H9 (cell line): ENCODE measurements at regions not wholly inside any gene's neighbourhood (a gene's known extent, or its start where the extent isn't known, plus 50 kb on each side); places are given as distances from the start of the nearest gene placed in this dataset.

Source experiments
- DNase-seq: peaks from one replicate; pipeline ENCODE4 v3.0.0-alpha.2; 2017
- H2AFZ ChIP-seq: one replicate; pipeline ENCODE4 v1.6.1; 2013; ENCODE audit warnings: mild to moderate bottlenecking, low read length, control low read depth, moderate library complexity
- H2AK5ac ChIP-seq: 2 replicates; pipeline ENCODE4 v1.6.1; 2013; ENCODE audit warnings: low read length, control low read depth, mixed read lengths; ENCODE audit not compliant: insufficient read length
- H2BK120ac ChIP-seq: one replicate; pipeline ENCODE4 v1.6.1; 2013; ENCODE audit warnings: low read depth, mild to moderate bottlenecking, low read length, control low read depth, inconsistent platforms; ENCODE audit not compliant: poor library complexity, severe bottlenecking
- H2BK12ac ChIP-seq: 2 replicates; pipeline ENCODE4 v1.6.1; 2013; ENCODE audit warnings: low read length, control low read depth, mixed read lengths, low read depth; ENCODE audit not compliant: insufficient read length
- H2BK15ac ChIP-seq: 2 replicates; pipeline ENCODE4 v1.6.1; 2013; ENCODE audit warnings: low read depth, low read length, control low read depth
- H2BK20ac ChIP-seq: one replicate; pipeline ENCODE4 v1.6.1; 2013; ENCODE audit warnings: low read depth, mild to moderate bottlenecking, low read length, control low read depth, inconsistent platforms; ENCODE audit not compliant: poor library complexity, severe bottlenecking
- H2BK5ac ChIP-seq: 2 replicates; pipeline ENCODE4 v1.6.1; 2013; ENCODE audit warnings: low read length, control low read depth, mixed read lengths; ENCODE audit not compliant: insufficient read length
- H3K14ac ChIP-seq: 2 replicates; pipeline ENCODE4 v1.6.1; 2013; ENCODE audit warnings: low read length, control low read depth; ENCODE audit not compliant: insufficient read depth
- H3K18ac ChIP-seq: 2 replicates; pipeline ENCODE4 v1.6.1; 2013; ENCODE audit warnings: low read depth, mild to moderate bottlenecking, mixed read lengths, low read length, control low read depth; ENCODE audit not compliant: insufficient read length
- H3K23ac ChIP-seq: 2 replicates; pipeline ENCODE4 v1.6.1; 2013; ENCODE audit warnings: low read length, control low read depth, mixed read lengths, low read depth; ENCODE audit not compliant: insufficient read length
- H3K23me2 ChIP-seq: 2 replicates; pipeline ENCODE4 v1.6.1; 2013; ENCODE audit warnings: low read depth, mild to moderate bottlenecking, mixed read lengths, low read length, control low read depth; ENCODE audit not compliant: insufficient read length, poor library complexity, severe bottlenecking
- H3K27ac ChIP-seq: 2 replicates; pipeline ENCODE4 v1.5.1; 2013; ENCODE audit warnings: low read length, control low read depth, mixed read lengths, low read depth; ENCODE audit not compliant: insufficient read length
- H3K27me3 ChIP-seq: 2 replicates; pipeline ENCODE4 v1.6.1; 2013; ENCODE audit warnings: low read length, control low read depth, inconsistent platforms; ENCODE audit not compliant: insufficient read depth
- H3K4ac ChIP-seq: 2 replicates; pipeline ENCODE4 v1.6.1; 2013; ENCODE audit warnings: low read depth, mild to moderate bottlenecking, control low read depth, inconsistent platforms, low read length, moderate library complexity
- H3K4me1 ChIP-seq: 2 replicates; pipeline ENCODE4 v1.6.1; 2013; ENCODE audit warnings: low read length, control low read depth, inconsistent platforms; ENCODE audit not compliant: insufficient read depth
- H3K4me2 ChIP-seq: 2 replicates; pipeline ENCODE4 v1.6.1; 2013; ENCODE audit warnings: low read length, control low read depth, mixed read lengths; ENCODE audit not compliant: insufficient read length, insufficient read depth
- H3K56ac ChIP-seq: 2 replicates; pipeline ENCODE4 v1.6.1; 2013; ENCODE audit warnings: low read depth, mild to moderate bottlenecking, mixed read lengths, low read length, control low read depth; ENCODE audit not compliant: insufficient read length
- H3K79me1 ChIP-seq: 2 replicates; pipeline ENCODE4 v1.6.1; 2013; ENCODE audit warnings: low read depth, mild to moderate bottlenecking, moderate library complexity, low read length, control low read depth, inconsistent platforms; ENCODE audit not compliant: insufficient read depth, poor library complexity, severe bottlenecking
- H3K79me2 ChIP-seq: 2 replicates; pipeline ENCODE4 v1.6.1; 2013; ENCODE audit warnings: low read length, control low read depth, inconsistent platforms; ENCODE audit not compliant: insufficient read depth
- H3K9ac ChIP-seq: 2 replicates; pipeline ENCODE4 v1.6.1; 2013; ENCODE audit warnings: low read length, control low read depth, mixed read lengths; ENCODE audit not compliant: insufficient read length; ENCODE audit errors: extremely low read depth
- H3K9me3 ChIP-seq: one replicate; pipeline ENCODE4 v1.6.1; 2013; ENCODE audit warnings: low read depth, low read length, inconsistent platforms; ENCODE audit not compliant: control insufficient read depth
- H3T11ph ChIP-seq: one replicate; pipeline ENCODE4 v1.6.1; 2013; ENCODE audit warnings: mild to moderate bottlenecking, low read length, control low read depth, inconsistent platforms
- H4K20me1 ChIP-seq: one replicate; pipeline ENCODE4 v1.6.1; 2013; ENCODE audit not compliant: control insufficient read depth, insufficient read length, insufficient read depth
- H4K5ac ChIP-seq: 2 replicates; pipeline ENCODE4 v1.6.1; 2013; ENCODE audit warnings: low read depth, mild to moderate bottlenecking, mixed read lengths, low read length, control low read depth; ENCODE audit not compliant: insufficient read length
- H4K8ac ChIP-seq: replicated peaks from 2 replicates; pipeline ENCODE4 v1.6.1; 2013; ENCODE audit warnings: low read length, control low read depth, mixed read lengths, low read depth; ENCODE audit not compliant: insufficient read length
- H4K91ac ChIP-seq: 2 replicates; pipeline ENCODE4 v1.6.1; 2013; ENCODE audit warnings: low read depth, mild to moderate bottlenecking, moderate library complexity, mixed read lengths, low read length, control low read depth; ENCODE audit not compliant: insufficient read length
- H3K27ac Mint-ChIP-seq, 3 experiments: 2 replicates in 2 of 3; 3 replicates in 1 of 3; pipeline ENCODE4 v1.8.0; 2020 to 2021; ENCODE audit warnings: mixed read lengths in 3 of 3, mild to moderate bottlenecking in 1 of 3, moderate library complexity in 1 of 3
- H3K27me3 Mint-ChIP-seq: 2 replicates; pipeline ENCODE4 v1.8.0; 2021; ENCODE audit warnings: low read depth, mild to moderate bottlenecking, moderate library complexity, mixed read lengths
- H3K36me3 Mint-ChIP-seq, 3 experiments: 2 replicates in 2 of 3; 3 replicates in 1 of 3; pipeline ENCODE4 v1.8.0; 2020 to 2021; ENCODE audit warnings: low read depth in 3 of 3, mixed read lengths in 3 of 3; ENCODE audit not compliant: insufficient read depth in 1 of 3
- H3K4me1 Mint-ChIP-seq, 2 experiments: 2 replicates each; pipeline ENCODE4 v1.8.0; 2020; ENCODE audit warnings: mixed read lengths in 2 of 2
- H3K4me3 Mint-ChIP-seq, 2 experiments: 2 replicates in 1 of 2; 3 replicates in 1 of 2; pipeline ENCODE4 v1.8.0; 2020 to 2021; ENCODE audit warnings: mild to moderate bottlenecking in 2 of 2, mixed read lengths in 2 of 2, moderate library complexity in 1 of 2
- H3K9me3 Mint-ChIP-seq, 2 experiments: 2 replicates in 1 of 2; 3 replicates in 1 of 2; pipeline ENCODE4 v1.8.0; 2020; ENCODE audit warnings: mild to moderate bottlenecking in 2 of 2, mixed read lengths in 2 of 2, moderate library complexity in 1 of 2
- whole genome bisulfite sequencing: extraction: QIAGEN DNeasy Blood & Tissue Kit; methylation state at CpG from one replicate; pipeline ENCODE4 v1.1.7; 2013; ENCODE audit warnings: missing lambda C conversion rate, low lambda C conversion rate, mixed read lengths; ENCODE audit not compliant: insufficient read length; ENCODE audit errors: extremely low coverage; 5-methylcytosine and 5-hydroxymethylcytosine counted together
- TF ChIP-seq, protein P1 (sequence below): fragments of 200-600 bp; sonication (generic); conservative IDR thresholded peaks from 3 replicates; pipeline ENCODE4 v1.8.0; 2021; ENCODE audit warnings: antibody characterized with exemption, mild to moderate bottlenecking

- no peak overlapping the region for H4K5ac ChIP-seq
- H2BK15ac ChIP-seq, result no peak overlapping the region
- H3K18ac ChIP-seq, result no peak overlapping the region
- H4K8ac ChIP-seq, result no peak overlapping the region
- no CpG with 5 or more reads among the region's 8 CpGs for WGBS
- H3K27ac ChIP-seq, result no peak overlapping the region
- no peak overlapping the region for H2AFZ ChIP-seq
- H3K4ac ChIP-seq, result no peak overlapping the region
- TF ChIP-seq, protein P1, sequence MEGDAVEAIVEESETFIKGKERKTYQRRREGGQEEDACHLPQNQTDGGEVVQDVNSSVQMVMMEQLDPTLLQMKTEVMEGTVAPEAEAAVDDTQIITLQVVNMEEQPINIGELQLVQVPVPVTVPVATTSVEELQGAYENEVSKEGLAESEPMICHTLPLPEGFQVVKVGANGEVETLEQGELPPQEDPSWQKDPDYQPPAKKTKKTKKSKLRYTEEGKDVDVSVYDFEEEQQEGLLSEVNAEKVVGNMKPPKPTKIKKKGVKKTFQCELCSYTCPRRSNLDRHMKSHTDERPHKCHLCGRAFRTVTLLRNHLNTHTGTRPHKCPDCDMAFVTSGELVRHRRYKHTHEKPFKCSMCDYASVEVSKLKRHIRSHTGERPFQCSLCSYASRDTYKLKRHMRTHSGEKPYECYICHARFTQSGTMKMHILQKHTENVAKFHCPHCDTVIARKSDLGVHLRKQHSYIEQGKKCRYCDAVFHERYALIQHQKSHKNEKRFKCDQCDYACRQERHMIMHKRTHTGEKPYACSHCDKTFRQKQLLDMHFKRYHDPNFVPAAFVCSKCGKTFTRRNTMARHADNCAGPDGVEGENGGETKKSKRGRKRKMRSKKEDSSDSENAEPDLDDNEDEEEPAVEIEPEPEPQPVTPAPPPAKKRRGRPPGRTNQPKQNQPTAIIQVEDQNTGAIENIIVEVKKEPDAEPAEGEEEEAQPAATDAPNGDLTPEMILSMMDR, result no peak
- H2BK20ac ChIP-seq, result no peak overlapping the region
- no peaks in the 10 kb centered on the region for H3K27me3 ChIP-seq
- no peaks in the 10 kb centered on the region for H3K36me3 Mint-ChIP-seq
- H3T11ph ChIP-seq, result no peak overlapping the region
- no peak overlapping the region for H2BK5ac ChIP-seq
- H4K20me1 ChIP-seq, result no peaks in the 10 kb centered on the region
- no peak for DNase-seq
- H3K4me3 Mint-ChIP-seq, result no peak overlapping the region
- H3K9ac ChIP-seq, result no peak overlapping the region
- H3K4me1 ChIP-seq, result peaks cover 2% of the 10 kb centered on the region; the same call in 1 of the 2 replicates
- peaks cover 30 to 37% of the 10 kb centered on the region in 2 experiments for H3K4me1 Mint-ChIP-seq
- no peak overlapping the region for H2BK120ac ChIP-seq
- no peaks in the 10 kb centered on the region for H3K23me2 ChIP-seq
- H3K9me3 ChIP-seq, result no peaks in the 10 kb centered on the region
- peaks cover 3% of the 10 kb centered on the region; the same call in 1 of the 2 replicates for H3K27me3 Mint-ChIP-seq
- no peak overlapping the region; a peak in 1 of 7 replicates for H3K27ac Mint-ChIP-seq
- H3K79me1 ChIP-seq, result no peaks in the 10 kb centered on the region
- H3K14ac ChIP-seq, result no peak overlapping the region
- H3K4me2 ChIP-seq, result no peak overlapping the region
- H3K56ac ChIP-seq, result no peak overlapping the region
- H2BK12ac ChIP-seq, result no peak overlapping the region
- H3K9me3 Mint-ChIP-seq, result no peaks in the 10 kb centered on the region
- no peak overlapping the region for H2AK5ac ChIP-seq
- no peaks in the 10 kb centered on the region for H3K79me2 ChIP-seq
- H4K91ac ChIP-seq, result no peak overlapping the region
- H3K23ac ChIP-seq, result no peak overlapping the region
Observed at GRCh38 chr15:62904041-62904910, 138.3 kb upstream of the TPM1 start.
